NT2/D1 (cell line): ENCODE measurements at regions not wholly inside any gene's neighbourhood (a gene's known extent, or its start where the extent isn't known, plus 50 kb on each side); places are given as distances from the start of the nearest gene placed in this dataset.

Source experiments
- YY1 ChIP-seq: IDR thresholded peaks from 2 replicates; pipeline ENCODE4 v1.6.1; 2011; ENCODE audit not compliant: insufficient read length, insufficient read depth
- ZNF274 ChIP-seq: IDR thresholded peaks from 2 replicates; pipeline ENCODE4 v1.6.1; 2011; ENCODE audit warnings: mild to moderate bottlenecking, low read depth, low read length

DNA sequence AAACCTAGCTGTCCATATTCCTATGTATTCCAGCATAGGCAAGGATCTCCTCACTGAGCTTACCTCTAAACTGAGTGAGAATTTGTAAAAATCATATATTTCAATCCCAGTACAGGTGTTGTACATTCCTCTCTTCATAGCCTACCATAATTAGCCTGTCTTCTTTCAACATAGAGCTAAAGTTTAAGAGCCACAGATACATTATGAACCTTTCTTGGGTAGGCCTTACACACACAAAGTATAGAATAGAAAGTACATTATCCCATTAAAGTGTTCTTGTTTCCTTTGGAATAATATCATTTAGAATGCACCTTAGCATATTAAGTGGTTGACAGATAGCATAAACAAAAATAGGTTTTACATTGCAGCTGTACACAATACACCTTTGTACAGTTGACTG lies 282.1 kb upstream of the TMEM161B start:
- no peak for TF ChIP-seq ZNF274
- no peak for TF ChIP-seq YY1
